ENCODE measurements at regions not wholly inside any gene's neighbourhood (a gene's known extent, or its start where the extent isn't known, plus 50 kb on each side); places are given as distances from the start of the nearest gene placed in this dataset.

DNA sequence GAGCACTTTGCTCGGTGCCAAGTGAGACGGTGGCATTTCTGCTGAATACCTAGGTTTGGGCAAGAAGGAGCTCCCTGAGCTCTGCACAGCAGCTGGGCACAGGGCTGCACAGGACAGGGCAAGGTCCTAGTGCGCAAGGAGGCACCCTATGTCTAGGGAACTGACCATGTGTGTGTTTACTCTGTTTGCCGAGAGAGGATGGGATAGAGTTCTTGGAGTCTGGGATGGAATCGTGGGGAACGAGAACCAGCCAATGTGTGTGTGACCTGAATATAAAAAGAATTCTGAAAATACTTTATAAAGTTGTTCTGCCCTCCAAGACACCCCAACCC is 179.5 kb upstream of the NECTIN1 start:
- H3K79me2 ChIP-seq (ENCODE audit: control insufficient read depth, insufficient read depth, low read length), result no peaks in the 10 kb centered on the region
- no peak overlapping the region for H2AFZ ChIP-seq (ENCODE audit: control insufficient read depth, low read depth, low read length)
- H3K4me3 ChIP-seq, result no peak overlapping the region
- H3K9me3 ChIP-seq (replicated peaks; ENCODE audit: control insufficient read depth, insufficient read depth, low read length), result no peaks in the 10 kb centered on the region
- H3K36me3 ChIP-seq (ENCODE audit: control insufficient read depth in 2 of 2, insufficient read depth in 2 of 2, low read length in 1 of 2), result no peaks in the 10 kb centered on the region
- H3K9ac ChIP-seq (ENCODE audit: control insufficient read depth, insufficient read depth, low read length), result no peak overlapping the region
- ATAC-seq (peak; percentile 22; the same call in 1 of the 3 replicates), DNase-seq (ENCODE audit: low read depth, low spot score) (no peak), FAIRE-seq (no peak)
- ChIA-PET CTCF (no interaction called here), POLR2A (no interaction called here), SMC1A (ENCODE audit: uncharacterized antibody, unreplicated experiment) (no interaction called here), RAD21 (ENCODE audit: unreplicated experiment) (no interaction called here)
- no peaks in the 10 kb centered on the region; the same call in 1 of the 2 replicates for H4K20me1 ChIP-seq (ENCODE audit: control insufficient read depth, insufficient read depth)
- in situ Hi-C loops (cut with MboI) (no loop called here), intact Hi-C loops (cut with micrococcal nuclease; ENCODE audit: unreplicated experiment) (no loop called here)
- no peak overlapping the region for H3K27ac ChIP-seq (ENCODE audit: control insufficient read depth, insufficient read depth)
- 16% methylated on average over 6 of the region's 6 CpGs for WGBS (ENCODE audit: insufficient coverage, insufficient replicate concordance, low lambda C conversion rate, missing lambda C conversion rate)
- BruUV-seq (replicated peaks), result no TSS peak
- no peaks in the 10 kb centered on the region for H3K4me1 ChIP-seq (ENCODE audit: control insufficient read depth, insufficient read depth, low read length)
- no peak overlapping the region for H3K4me2 ChIP-seq (ENCODE audit: control insufficient read depth, insufficient read depth)
- H3K27me3 ChIP-seq (replicated peaks in 1 of 2; ENCODE audit: control insufficient read depth in 2 of 2, insufficient read depth in 2 of 2, low read length in 1 of 2), result no peaks in the 10 kb centered on the region; a peak in 2 of 4 replicates
- TF ChIP-seq ZNF217 (IDR thresholded peaks at IDR 0.05) (no peak), ZSCAN29 (IDR thresholded peaks at IDR 0.05) (no peak), SPI1 (IDR thresholded peaks at IDR 0.05; ENCODE audit: borderline replicate concordance, insufficient read depth, low read depth, low read length) (no peak), CREM (IDR thresholded peaks at IDR 0.05; ENCODE audit: low read depth) (no peak), STAT1 (conservative IDR thresholded peaks at IDR 0.05) (no peak), NR2C1 (IDR thresholded peaks at IDR 0.05) (no peak), SMAD1 (IDR thresholded peaks at IDR 0.05; ENCODE audit: low read depth, partially characterized antibody) (no peak), FOXM1 (IDR thresholded peaks at IDR 0.05; ENCODE audit: low read depth, low read length) (no peak), TAF1 (IDR thresholded peaks at IDR 0.05; ENCODE audit: borderline replicate concordance, low read depth, low read length) (no peak)
- TF ChIP-seq, protein P1, sequence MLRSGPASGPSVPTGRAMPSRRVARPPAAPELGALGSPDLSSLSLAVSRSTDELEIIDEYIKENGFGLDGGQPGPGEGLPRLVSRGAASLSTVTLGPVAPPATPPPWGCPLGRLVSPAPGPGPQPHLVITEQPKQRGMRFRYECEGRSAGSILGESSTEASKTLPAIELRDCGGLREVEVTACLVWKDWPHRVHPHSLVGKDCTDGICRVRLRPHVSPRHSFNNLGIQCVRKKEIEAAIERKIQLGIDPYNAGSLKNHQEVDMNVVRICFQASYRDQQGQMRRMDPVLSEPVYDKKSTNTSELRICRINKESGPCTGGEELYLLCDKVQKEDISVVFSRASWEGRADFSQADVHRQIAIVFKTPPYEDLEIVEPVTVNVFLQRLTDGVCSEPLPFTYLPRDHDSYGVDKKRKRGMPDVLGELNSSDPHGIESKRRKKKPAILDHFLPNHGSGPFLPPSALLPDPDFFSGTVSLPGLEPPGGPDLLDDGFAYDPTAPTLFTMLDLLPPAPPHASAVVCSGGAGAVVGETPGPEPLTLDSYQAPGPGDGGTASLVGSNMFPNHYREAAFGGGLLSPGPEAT (IDR thresholded peaks at IDR 0.05; ENCODE audit: low read depth), result no peak
- TF ChIP-seq, protein P2, sequence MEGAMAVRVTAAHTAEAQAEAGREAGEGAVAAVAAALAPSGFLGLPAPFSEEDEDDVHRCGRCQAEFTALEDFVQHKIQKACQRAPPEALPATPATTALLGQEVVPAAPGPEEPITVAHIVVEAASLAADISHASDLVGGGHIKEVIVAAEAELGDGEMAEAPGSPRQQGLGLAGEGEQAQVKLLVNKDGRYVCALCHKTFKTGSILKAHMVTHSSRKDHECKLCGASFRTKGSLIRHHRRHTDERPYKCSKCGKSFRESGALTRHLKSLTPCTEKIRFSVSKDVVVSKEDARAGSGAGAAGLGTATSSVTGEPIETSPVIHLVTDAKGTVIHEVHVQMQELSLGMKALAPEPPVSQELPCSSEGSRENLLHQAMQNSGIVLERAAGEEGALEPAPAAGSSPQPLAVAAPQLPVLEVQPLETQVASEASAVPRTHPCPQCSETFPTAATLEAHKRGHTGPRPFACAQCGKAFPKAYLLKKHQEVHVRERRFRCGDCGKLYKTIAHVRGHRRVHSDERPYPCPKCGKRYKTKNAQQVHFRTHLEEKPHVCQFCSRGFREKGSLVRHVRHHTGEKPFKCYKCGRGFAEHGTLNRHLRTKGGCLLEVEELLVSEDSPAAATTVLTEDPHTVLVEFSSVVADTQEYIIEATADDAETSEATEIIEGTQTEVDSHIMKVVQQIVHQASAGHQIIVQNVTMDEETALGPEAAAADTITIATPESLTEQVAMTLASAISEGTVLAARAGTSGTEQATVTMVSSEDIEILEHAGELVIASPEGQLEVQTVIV (IDR thresholded peaks at IDR 0.05; ENCODE audit: borderline replicate concordance, partially characterized antibody), result no peak
- TF ChIP-seq, protein P3, sequence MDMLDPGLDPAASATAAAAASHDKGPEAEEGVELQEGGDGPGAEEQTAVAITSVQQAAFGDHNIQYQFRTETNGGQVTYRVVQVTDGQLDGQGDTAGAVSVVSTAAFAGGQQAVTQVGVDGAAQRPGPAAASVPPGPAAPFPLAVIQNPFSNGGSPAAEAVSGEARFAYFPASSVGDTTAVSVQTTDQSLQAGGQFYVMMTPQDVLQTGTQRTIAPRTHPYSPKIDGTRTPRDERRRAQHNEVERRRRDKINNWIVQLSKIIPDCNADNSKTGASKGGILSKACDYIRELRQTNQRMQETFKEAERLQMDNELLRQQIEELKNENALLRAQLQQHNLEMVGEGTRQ (IDR thresholded peaks at IDR 0.05; ENCODE audit: borderline replicate concordance, low read depth, low read length), result no peak
- TF ChIP-seq, protein P4, sequence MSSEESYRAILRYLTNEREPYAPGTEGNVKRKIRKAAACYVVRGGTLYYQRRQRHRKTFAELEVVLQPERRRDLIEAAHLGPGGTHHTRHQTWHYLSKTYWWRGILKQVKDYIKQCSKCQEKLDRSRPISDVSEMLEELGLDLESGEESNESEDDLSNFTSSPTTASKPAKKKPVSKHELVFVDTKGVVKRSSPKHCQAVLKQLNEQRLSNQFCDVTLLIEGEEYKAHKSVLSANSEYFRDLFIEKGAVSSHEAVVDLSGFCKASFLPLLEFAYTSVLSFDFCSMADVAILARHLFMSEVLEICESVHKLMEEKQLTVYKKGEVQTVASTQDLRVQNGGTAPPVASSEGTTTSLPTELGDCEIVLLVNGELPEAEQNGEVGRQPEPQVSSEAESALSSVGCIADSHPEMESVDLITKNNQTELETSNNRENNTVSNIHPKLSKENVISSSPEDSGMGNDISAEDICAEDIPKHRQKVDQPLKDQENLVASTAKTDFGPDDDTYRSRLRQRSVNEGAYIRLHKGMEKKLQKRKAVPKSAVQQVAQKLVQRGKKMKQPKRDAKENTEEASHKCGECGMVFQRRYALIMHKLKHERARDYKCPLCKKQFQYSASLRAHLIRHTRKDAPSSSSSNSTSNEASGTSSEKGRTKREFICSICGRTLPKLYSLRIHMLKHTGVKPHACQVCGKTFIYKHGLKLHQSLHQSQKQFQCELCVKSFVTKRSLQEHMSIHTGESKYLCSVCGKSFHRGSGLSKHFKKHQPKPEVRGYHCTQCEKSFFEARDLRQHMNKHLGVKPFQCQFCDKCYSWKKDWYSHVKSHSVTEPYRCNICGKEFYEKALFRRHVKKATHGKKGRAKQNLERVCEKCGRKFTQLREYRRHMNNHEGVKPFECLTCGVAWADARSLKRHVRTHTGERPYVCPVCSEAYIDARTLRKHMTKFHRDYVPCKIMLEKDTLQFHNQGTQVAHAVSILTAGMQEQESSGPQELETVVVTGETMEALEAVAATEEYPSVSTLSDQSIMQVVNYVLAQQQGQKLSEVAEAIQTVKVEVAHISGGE (CRISPR knock-in tag; IDR thresholded peaks at IDR 0.05), result no peak
- TF ChIP-seq, protein P5, sequence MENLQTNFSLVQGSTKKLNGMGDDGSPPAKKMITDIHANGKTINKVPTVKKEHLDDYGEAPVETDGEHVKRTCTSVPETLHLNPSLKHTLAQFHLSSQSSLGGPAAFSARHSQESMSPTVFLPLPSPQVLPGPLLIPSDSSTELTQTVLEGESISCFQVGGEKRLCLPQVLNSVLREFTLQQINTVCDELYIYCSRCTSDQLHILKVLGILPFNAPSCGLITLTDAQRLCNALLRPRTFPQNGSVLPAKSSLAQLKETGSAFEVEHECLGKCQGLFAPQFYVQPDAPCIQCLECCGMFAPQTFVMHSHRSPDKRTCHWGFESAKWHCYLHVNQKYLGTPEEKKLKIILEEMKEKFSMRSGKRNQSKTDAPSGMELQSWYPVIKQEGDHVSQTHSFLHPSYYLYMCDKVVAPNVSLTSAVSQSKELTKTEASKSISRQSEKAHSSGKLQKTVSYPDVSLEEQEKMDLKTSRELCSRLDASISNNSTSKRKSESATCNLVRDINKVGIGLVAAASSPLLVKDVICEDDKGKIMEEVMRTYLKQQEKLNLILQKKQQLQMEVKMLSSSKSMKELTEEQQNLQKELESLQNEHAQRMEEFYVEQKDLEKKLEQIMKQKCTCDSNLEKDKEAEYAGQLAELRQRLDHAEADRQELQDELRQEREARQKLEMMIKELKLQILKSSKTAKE (IDR thresholded peaks at IDR 0.05; ENCODE audit: low read depth, poor library complexity, severe bottlenecking), result no peak
